CD14-positive monocyte (primary cell): ENCODE measurements at regions not wholly inside any gene's neighbourhood (a gene's known extent, or its start where the extent isn't known, plus 50 kb on each side); places are given as distances from the start of the nearest gene placed in this dataset.
"Not testable (repeated sequence)": the region's sequence is repeated elsewhere in the genome, so short reads cannot be mapped to it uniquely, and the experiment has no call there.

Experiments
- DNase-seq, 3 donors: peaks; one replicate each; pipeline ENCODE4 v3.0.0-alpha.2; 2011 to 2022
- H2AFZ ChIP-seq: 2 replicates; pipeline ENCODE4 v1.6.0; 2012; ENCODE audit warnings: mild to moderate bottlenecking, low read depth, low read length, inconsistent platforms; ENCODE audit not compliant: insufficient read depth, poor library complexity, severe bottlenecking
- H3K27ac ChIP-seq, 2 donors: 1 replicate in 1 of 2; 2 replicates in 1 of 2; pipeline ENCODE4 v1.5.1; 2012 to 2013; ENCODE audit warnings: low read length in 2 of 2, control low read depth in 1 of 2, inconsistent platforms in 1 of 2, low read depth in 1 of 2, mild to moderate bottlenecking in 1 of 2
- H3K27me3 ChIP-seq, 2 donors: one replicate each; pipeline versions ENCODE4 v1.6.0 to v1.6.1; 2011 to 2013; ENCODE audit warnings: low read length in 2 of 2; ENCODE audit not compliant: control insufficient read depth in 2 of 2, insufficient read depth in 2 of 2
- H3K36me3 ChIP-seq, 2 donors: replicated peaks in 1 of 2; 1 replicate in 1 of 2; 2 replicates in 1 of 2; pipeline versions ENCODE4 v1.5.1 to v1.6.1; 2012 to 2013; ENCODE audit warnings: low read length in 2 of 2, control low read depth in 1 of 2, inconsistent platforms in 1 of 2, mild to moderate bottlenecking in 1 of 2; ENCODE audit not compliant: insufficient read depth in 2 of 2, control insufficient read depth in 1 of 2
- H3K4me1 ChIP-seq, 2 donors: 1 replicate in 1 of 2; 2 replicates in 1 of 2; pipeline versions ENCODE4 v1.5.1 to v1.6.1; 2012 to 2013; ENCODE audit warnings: low read length in 2 of 2, control low read depth in 1 of 2, inconsistent platforms in 1 of 2, mild to moderate bottlenecking in 1 of 2, moderate library complexity in 1 of 2; ENCODE audit not compliant: insufficient read depth in 2 of 2, control insufficient read depth in 1 of 2
- H3K4me2 ChIP-seq: replicated peaks from 2 replicates; pipeline ENCODE3; 2012; ENCODE audit warnings: low read length, moderate library complexity, mild to moderate bottlenecking; ENCODE audit not compliant: poor library complexity, severe bottlenecking; ENCODE audit errors: extremely low read depth
- H3K4me3 ChIP-seq, 3 experiments: fragments of 200-600 bp in 1 of 3; sonication (generic) in 1 of 3; replicated peaks in 1 of 3; 1 replicate in 2 of 3; 2 replicates in 1 of 3; pipeline ENCODE4 v1.5.1; 2011 to 2013; ENCODE audit warnings: low read length in 3 of 3, mild to moderate bottlenecking in 3 of 3, control low read depth in 2 of 3, low read depth in 2 of 3, inconsistent platforms in 1 of 3, moderate library complexity in 1 of 3
- H3K79me2 ChIP-seq: 2 replicates; pipeline ENCODE4 v1.6.0; 2012; ENCODE audit warnings: mild to moderate bottlenecking, control low read depth, inconsistent platforms, low read length, moderate library complexity; ENCODE audit not compliant: insufficient read depth
- H3K9ac ChIP-seq: 2 replicates; pipeline ENCODE4 v1.6.0; 2017; ENCODE audit warnings: low read length, mild to moderate bottlenecking; ENCODE audit not compliant: insufficient read depth, poor library complexity, severe bottlenecking
- H3K9me3 ChIP-seq, 2 donors: replicated peaks in 1 of 2; 1 replicate in 1 of 2; 2 replicates in 1 of 2; pipeline versions ENCODE4 v1.5.1 to v1.6.1; 2012 to 2013; ENCODE audit warnings: low read length in 2 of 2, control low read depth in 1 of 2; ENCODE audit not compliant: control insufficient read depth in 1 of 2, insufficient read depth in 1 of 2
- H4K20me1 ChIP-seq: 2 replicates; pipeline ENCODE4 v1.6.0; 2012; ENCODE audit warnings: mild to moderate bottlenecking, low read length, control low read depth, moderate library complexity; ENCODE audit not compliant: insufficient read depth
- H3K27ac Mint-ChIP-seq, 7 donors: one replicate each; pipeline ENCODE4 v1.8.0; 2020; ENCODE audit warnings: mild to moderate bottlenecking in 7 of 7, mixed read lengths in 7 of 7, moderate library complexity in 6 of 7, inconsistent platforms in 2 of 7
- H3K27me3 Mint-ChIP-seq, 3 donors: one replicate each; pipeline ENCODE4 v1.8.0; 2021 to 2022; ENCODE audit warnings: low read depth in 3 of 3, mild to moderate bottlenecking in 3 of 3, mixed read lengths in 3 of 3, moderate library complexity in 3 of 3, inconsistent platforms in 1 of 3
- H3K36me3 Mint-ChIP-seq, 2 donors: one replicate each; pipeline ENCODE4 v1.8.0; 2020; ENCODE audit warnings: mixed read lengths in 2 of 2, inconsistent platforms in 1 of 2, mild to moderate bottlenecking in 1 of 2
- H3K4me1 Mint-ChIP-seq: one replicate; pipeline ENCODE4 v1.8.0; 2020; ENCODE audit warnings: mild to moderate bottlenecking, mixed read lengths
- H3K4me3 Mint-ChIP-seq, 2 donors: one replicate each; pipeline ENCODE4 v1.8.0; 2020; ENCODE audit warnings: mild to moderate bottlenecking in 2 of 2, mixed read lengths in 2 of 2, moderate library complexity in 1 of 2
- H3K9me3 Mint-ChIP-seq, 7 donors: one replicate each; pipeline ENCODE4 v1.8.0; 2020 to 2022; ENCODE audit warnings: mixed read lengths in 7 of 7, mild to moderate bottlenecking in 6 of 7, moderate library complexity in 6 of 7, inconsistent platforms in 2 of 7
- WGBS: methylation state at CpG from one replicate; pipeline ENCODE4 v1.1.5; 2013; ENCODE audit warnings: missing lambda C conversion rate; ENCODE audit not compliant: insufficient coverage; 5-methylcytosine and 5-hydroxymethylcytosine counted together
- intact Hi-C, 2 donors: fragments of 100-400 bp; cut with micrococcal nuclease; formaldehyde crosslinking; loops; one replicate each; pipeline versions ENCODE4 v1.15.0 to v1.15.1; 2023
- TF ChIP-seq, protein P1 (sequence below): fragments of 200-600 bp; IDR thresholded peaks from one replicate; pipeline ENCODE4 v1.8.0; 2022; ENCODE audit warnings: antibody characterized with exemption, mild to moderate bottlenecking

DNA sequence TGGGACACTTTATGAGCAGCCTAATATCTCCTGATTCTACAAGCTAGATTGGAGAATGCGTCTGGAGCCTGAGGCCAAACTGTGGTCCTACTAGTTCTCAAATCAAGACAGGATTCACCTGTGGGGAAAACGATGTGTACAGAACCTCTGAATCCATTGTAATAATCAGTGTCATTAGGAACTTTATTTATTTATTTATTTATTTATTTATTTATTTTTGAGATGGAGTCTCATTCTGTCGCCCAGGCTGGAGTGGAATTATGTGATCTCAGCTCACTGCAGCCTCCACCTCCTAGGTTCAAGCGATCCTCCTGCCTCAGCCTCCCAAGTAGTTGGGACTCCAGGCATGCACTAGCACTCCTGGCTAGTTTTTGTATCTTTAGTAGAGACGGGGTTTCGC, 52.6 kb upstream of the KIF26B start:
- not testable (repeated sequence) for H3K9me3 Mint-ChIP-seq, H3K4me2 ChIP-seq
- WGBS = 100% methylated on average over 2 of the region's 6 CpGs

DNA sequence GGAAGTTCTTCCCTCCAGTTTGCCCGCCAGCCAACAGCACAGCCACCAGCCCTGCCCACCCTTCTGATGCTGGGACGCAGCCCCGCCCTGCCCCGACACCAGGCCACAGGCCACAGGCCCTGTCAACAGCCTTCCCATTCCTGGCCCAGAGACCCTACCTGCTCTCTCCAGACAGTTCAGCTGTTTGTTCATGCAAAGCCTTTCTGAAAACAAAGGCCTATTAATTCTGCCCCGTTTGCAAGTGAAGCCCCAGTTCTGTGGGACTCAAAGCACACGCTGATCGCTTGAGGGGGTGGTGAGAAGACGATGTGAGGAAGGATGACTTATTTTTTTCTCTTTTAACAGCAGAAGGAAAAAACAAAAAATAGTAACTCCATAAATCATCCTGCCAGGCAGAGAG, 55.4 kb upstream of the KIF26B start:
- Histone ChIP-seq H2AFZ (no peak overlapping the region), H3K9ac (no peak overlapping the region), H3K4me3 (no peak overlapping the region), H3K27ac (no peak overlapping the region), H3K4me1 (peaks cover 0 to 3% of the 10 kb centered on the region in 2 donors), H3K27me3 (no peaks in the 10 kb centered on the region), H4K20me1 (no peaks in the 10 kb centered on the region), H3K36me3 (no peaks in the 10 kb centered on the region), H3K4me2 (no peak overlapping the region), H3K9me3 (no peaks in the 10 kb centered on the region), H3K79me2 (no peaks in the 10 kb centered on the region)
- intact Hi-C loops = no loop called here
- Mint-ChIP-seq H3K27me3 (no peaks in the 10 kb centered on the region), H3K9me3 (peaks cover 0 to 5% (median 0%) of the 10 kb centered on the region in 7 donors), H3K4me1 (peaks cover 7% of the 10 kb centered on the region), H3K36me3 (peaks cover 0 to 3% of the 10 kb centered on the region in 2 donors), H3K27ac (peak overlapping the region in 1 of 7 donors; percentile 10), H3K4me3 (no peak overlapping the region)
- TF ChIP-seq, protein P1, sequence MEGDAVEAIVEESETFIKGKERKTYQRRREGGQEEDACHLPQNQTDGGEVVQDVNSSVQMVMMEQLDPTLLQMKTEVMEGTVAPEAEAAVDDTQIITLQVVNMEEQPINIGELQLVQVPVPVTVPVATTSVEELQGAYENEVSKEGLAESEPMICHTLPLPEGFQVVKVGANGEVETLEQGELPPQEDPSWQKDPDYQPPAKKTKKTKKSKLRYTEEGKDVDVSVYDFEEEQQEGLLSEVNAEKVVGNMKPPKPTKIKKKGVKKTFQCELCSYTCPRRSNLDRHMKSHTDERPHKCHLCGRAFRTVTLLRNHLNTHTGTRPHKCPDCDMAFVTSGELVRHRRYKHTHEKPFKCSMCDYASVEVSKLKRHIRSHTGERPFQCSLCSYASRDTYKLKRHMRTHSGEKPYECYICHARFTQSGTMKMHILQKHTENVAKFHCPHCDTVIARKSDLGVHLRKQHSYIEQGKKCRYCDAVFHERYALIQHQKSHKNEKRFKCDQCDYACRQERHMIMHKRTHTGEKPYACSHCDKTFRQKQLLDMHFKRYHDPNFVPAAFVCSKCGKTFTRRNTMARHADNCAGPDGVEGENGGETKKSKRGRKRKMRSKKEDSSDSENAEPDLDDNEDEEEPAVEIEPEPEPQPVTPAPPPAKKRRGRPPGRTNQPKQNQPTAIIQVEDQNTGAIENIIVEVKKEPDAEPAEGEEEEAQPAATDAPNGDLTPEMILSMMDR = no peak
- WGBS = 93% methylated on average over 4 of the region's 8 CpGs
- no peak for DNase-seq

More for the DNA sequence above, 52.6 kb upstream of the KIF26B start:
- H3K4me1 ChIP-seq, H3K27ac Mint-ChIP-seq, H3K27me3 ChIP-seq, H3K4me1 Mint-ChIP-seq, H3K36me3 Mint-ChIP-seq, H2AFZ ChIP-seq, H3K4me3 ChIP-seq, intact Hi-C loops, H3K9ac ChIP-seq, H3K27me3 Mint-ChIP-seq, H3K27ac ChIP-seq, H4K20me1 ChIP-seq, H3K36me3 ChIP-seq, H3K4me3 Mint-ChIP-seq, H3K79me2 ChIP-seq, DNase-seq, H3K9me3 ChIP-seq: not testable (repeated sequence)
